ENCODE measurements at regions not wholly inside any gene's neighbourhood (a gene's known extent, or its start where the extent isn't known, plus 50 kb on each side); places are given as distances from the start of the nearest gene placed in this dataset.
A peak's percentile ranks its signal among the peaks of the same experiment; 100 is the strongest.

DNA sequence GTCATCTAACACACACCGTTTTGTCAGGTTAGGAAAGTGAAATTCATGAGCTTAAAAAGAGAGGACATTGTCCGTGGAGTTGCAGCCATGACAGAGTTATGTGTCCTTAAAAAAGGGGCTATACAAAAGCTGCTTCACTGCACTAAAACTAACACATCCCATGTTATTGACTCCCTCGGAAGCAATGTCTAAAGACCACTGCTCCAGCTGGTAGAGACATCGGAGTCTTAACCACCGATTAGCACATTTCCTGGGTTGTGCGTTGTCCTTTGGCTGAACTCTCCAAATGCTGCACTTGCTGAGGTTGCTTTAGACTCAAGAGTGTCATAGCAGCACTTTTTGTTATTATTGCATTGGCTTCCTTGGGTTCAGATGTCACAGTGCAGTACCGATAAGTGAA is 128.3 kb upstream of the C9orf72 start:
- H3K4me3 ChIP-seq (ENCODE audit: low read depth, low read length): no peak overlapping the region
- no peak overlapping the region for H2BK12ac ChIP-seq (ENCODE audit: low read length)
- no peak overlapping the region for H3K27ac ChIP-seq (ENCODE audit: low read depth, low read length)
- H2BK5ac ChIP-seq (ENCODE audit: low read depth, low read length, poor library complexity): no peak overlapping the region
- no peak overlapping the region for H3K23ac ChIP-seq (ENCODE audit: low read length)
- no peaks in the 10 kb centered on the region for H3K36me3 ChIP-seq (ENCODE audit: control insufficient read depth in 1 of 2, insufficient read depth in 2 of 2, low read length in 2 of 2)
- H3K14ac ChIP-seq (ENCODE audit: low read length): no peak overlapping the region
- no peaks in the 10 kb centered on the region for H3K4me1 ChIP-seq (ENCODE audit: control insufficient read depth in 1 of 2, insufficient read depth in 2 of 2, low read length in 2 of 2)
- no peak overlapping the region for H3K4ac ChIP-seq (ENCODE audit: low read depth, low read length)
- no peak overlapping the region for H2AK5ac ChIP-seq (ENCODE audit: low read length)
- no peak overlapping the region for H4K8ac ChIP-seq (ENCODE audit: low read depth, low read length)
- H3K79me1 ChIP-seq (ENCODE audit: low read length): no peaks in the 10 kb centered on the region
- H3K9ac ChIP-seq (ENCODE audit: low read length): no peak overlapping the region
- H3K18ac ChIP-seq (ENCODE audit: low read length): no peak overlapping the region
- no peaks in the 10 kb centered on the region for H3K79me2 ChIP-seq (ENCODE audit: control insufficient read depth, insufficient read depth, low read length, poor library complexity)
- no peaks in the 10 kb centered on the region for H3K27me3 ChIP-seq (ENCODE audit: insufficient read depth, low read length)
- H3K9me3 ChIP-seq (ENCODE audit: insufficient read depth, low read depth, low read length): no peaks in the 10 kb centered on the region
- DNase-seq: no peak
- no peak overlapping the region for H3K4me2 ChIP-seq (ENCODE audit: low read length)
- no CpG with 5 or more reads among the region's 7 CpGs for WGBS (ENCODE audit: extremely low coverage, insufficient coverage, insufficient read length)
- H2AFZ ChIP-seq (ENCODE audit: insufficient read depth, low read length, poor library complexity): no peak overlapping the region
- no peak overlapping the region for H4K91ac ChIP-seq (ENCODE audit: low read depth, low read length)
- no peak overlapping the region for H2BK120ac ChIP-seq (ENCODE audit: insufficient read depth, low read length, poor library complexity)
- no peak overlapping the region for H4K12ac ChIP-seq (ENCODE audit: low read depth, low read length)

DNA sequence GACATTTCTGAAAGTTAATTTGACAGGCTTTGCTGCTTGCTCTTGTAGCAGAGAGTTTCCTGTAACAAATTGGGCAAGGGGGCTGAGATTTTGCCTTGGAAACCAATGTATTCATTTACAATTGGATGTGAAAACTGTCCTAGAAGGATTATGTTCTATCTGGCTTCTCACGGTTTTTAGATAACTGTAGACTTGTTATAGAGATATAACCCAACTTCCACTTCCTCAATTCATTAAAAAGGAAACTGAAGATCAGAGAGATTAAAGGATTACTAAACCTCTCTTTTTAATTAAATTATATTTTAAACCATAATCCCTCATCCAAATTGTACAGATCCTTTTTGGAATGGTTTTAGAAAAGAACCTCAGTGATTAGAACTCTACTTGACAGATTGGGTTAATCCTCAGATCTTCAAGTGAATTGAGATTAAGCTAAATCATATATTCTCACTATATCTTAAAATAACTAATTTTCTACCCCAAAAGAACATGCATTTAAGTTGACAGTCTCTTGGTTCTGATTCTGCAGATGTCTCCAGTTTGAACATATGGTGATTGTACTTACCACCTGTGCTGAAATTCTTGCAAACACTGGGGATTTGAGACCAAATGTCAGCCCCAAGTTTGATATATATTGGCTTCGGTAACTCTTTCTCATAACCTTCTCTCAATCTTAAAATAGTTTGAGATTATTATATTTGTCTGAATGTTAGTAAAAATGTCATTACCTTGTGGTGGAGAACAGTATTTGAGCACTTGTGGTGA is 130.1 kb upstream of the C9orf72 start:
- no peaks in the 10 kb centered on the region for H3K36me3 ChIP-seq (ENCODE audit: control insufficient read depth in 1 of 2, insufficient read depth in 2 of 2, low read length in 2 of 2)

DNA sequence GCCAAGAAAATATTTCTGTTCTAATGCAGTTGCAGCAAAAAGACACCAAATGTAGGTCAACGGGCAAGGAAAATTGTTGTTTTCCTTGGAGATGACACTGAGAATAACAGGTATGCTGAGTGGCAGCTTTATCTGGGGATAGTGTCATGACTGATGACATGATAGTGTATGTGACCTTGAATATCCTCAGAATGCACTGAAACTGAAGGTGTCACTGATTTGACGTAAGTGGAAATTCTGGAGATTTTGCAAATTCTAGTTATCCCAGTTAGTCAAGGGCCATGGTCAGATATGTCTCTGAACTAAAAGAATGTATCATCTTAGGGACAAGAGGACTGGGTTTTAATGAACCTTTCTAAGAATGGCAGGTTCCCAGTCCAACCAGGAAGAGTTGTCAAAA is 138.0 kb upstream of the C9orf72 start:
- Histone ChIP-seq H4K8ac (ENCODE audit: low read depth, low read length) (no peak overlapping the region), H2BK12ac (ENCODE audit: low read length) (no peak overlapping the region), H3K79me2 (ENCODE audit: control insufficient read depth, insufficient read depth, low read length, poor library complexity) (no peaks in the 10 kb centered on the region), H3K9ac (ENCODE audit: low read length) (peak overlapping the region; percentile 53), H3K9me3 (ENCODE audit: insufficient read depth, low read depth, low read length) (peaks cover 2% of the 10 kb centered on the region), H2BK120ac (ENCODE audit: insufficient read depth, low read length, poor library complexity) (no peak overlapping the region), H2AK5ac (ENCODE audit: low read length) (no peak overlapping the region), H3K14ac (ENCODE audit: low read length) (no peak overlapping the region), H2AFZ (ENCODE audit: insufficient read depth, low read length, poor library complexity) (no peak overlapping the region), H3K4me3 (ENCODE audit: low read depth, low read length) (no peak overlapping the region), H3K27ac (ENCODE audit: low read depth, low read length) (no peak overlapping the region), H4K12ac (ENCODE audit: low read depth, low read length) (no peak overlapping the region), H3K36me3 (ENCODE audit: control insufficient read depth in 1 of 2, insufficient read depth in 2 of 2, low read length in 2 of 2) (no peaks in the 10 kb centered on the region), H4K91ac (ENCODE audit: low read depth, low read length) (no peak overlapping the region), H3K4ac (ENCODE audit: low read depth, low read length) (no peak overlapping the region), H3K4me2 (ENCODE audit: low read length) (no peak overlapping the region), H3K23ac (ENCODE audit: low read length) (no peak overlapping the region), H3K27me3 (ENCODE audit: insufficient read depth, low read length) (no peaks in the 10 kb centered on the region), H3K79me1 (ENCODE audit: low read length) (no peaks in the 10 kb centered on the region), H3K18ac (ENCODE audit: low read length) (no peak overlapping the region), H2BK5ac (ENCODE audit: low read depth, low read length, poor library complexity) (no peak overlapping the region), H3K4me1 (ENCODE audit: control insufficient read depth in 1 of 2, insufficient read depth in 2 of 2, low read length in 2 of 2) (peaks cover 3 to 4% of the 10 kb centered on the region in 2 experiments)
- no CpG with 5 or more reads among the region's 2 CpGs for WGBS (ENCODE audit: extremely low coverage, insufficient coverage, insufficient read length)
- DNase-seq: peak; percentile 40 to 95

More for the DNA sequence above, 130.1 kb upstream of the C9orf72 start:
- H4K8ac ChIP-seq (ENCODE audit: low read depth, low read length): no peak overlapping the region
- H3K23ac ChIP-seq (ENCODE audit: low read length): no peak overlapping the region
- H3K4me2 ChIP-seq (ENCODE audit: low read length): no peak overlapping the region
- DNase-seq: no peak
- no peak overlapping the region for H2BK120ac ChIP-seq (ENCODE audit: insufficient read depth, low read length, poor library complexity)
- no peak overlapping the region for H3K14ac ChIP-seq (ENCODE audit: low read length)
- H3K4ac ChIP-seq (ENCODE audit: low read depth, low read length): no peak overlapping the region
- H4K12ac ChIP-seq (ENCODE audit: low read depth, low read length): no peak overlapping the region
- no peak overlapping the region for H3K9ac ChIP-seq (ENCODE audit: low read length)
- no peak overlapping the region for H2BK5ac ChIP-seq (ENCODE audit: low read depth, low read length, poor library complexity)
- H3K79me1 ChIP-seq (ENCODE audit: low read length): no peaks in the 10 kb centered on the region
- H4K91ac ChIP-seq (ENCODE audit: low read depth, low read length): no peak overlapping the region
- H2AK5ac ChIP-seq (ENCODE audit: low read length): no peak overlapping the region
- H2AFZ ChIP-seq (ENCODE audit: insufficient read depth, low read length, poor library complexity): no peak overlapping the region
- no CpG with 5 or more reads among the region's 2 CpGs for WGBS (ENCODE audit: extremely low coverage, insufficient coverage, insufficient read length)
- H3K9me3 ChIP-seq (ENCODE audit: insufficient read depth, low read depth, low read length): no peaks in the 10 kb centered on the region
- H3K27ac ChIP-seq (ENCODE audit: low read depth, low read length): no peak overlapping the region
- H3K27me3 ChIP-seq (ENCODE audit: insufficient read depth, low read length): no peaks in the 10 kb centered on the region
- H2BK12ac ChIP-seq (ENCODE audit: low read length): no peak overlapping the region
- no peak overlapping the region for H3K4me3 ChIP-seq (ENCODE audit: low read depth, low read length)
- H3K18ac ChIP-seq (ENCODE audit: low read length): no peak overlapping the region
- H3K4me1 ChIP-seq (ENCODE audit: control insufficient read depth in 1 of 2, insufficient read depth in 2 of 2, low read length in 2 of 2): no peaks in the 10 kb centered on the region
- no peaks in the 10 kb centered on the region for H3K79me2 ChIP-seq (ENCODE audit: control insufficient read depth, insufficient read depth, low read length, poor library complexity)

DNA sequence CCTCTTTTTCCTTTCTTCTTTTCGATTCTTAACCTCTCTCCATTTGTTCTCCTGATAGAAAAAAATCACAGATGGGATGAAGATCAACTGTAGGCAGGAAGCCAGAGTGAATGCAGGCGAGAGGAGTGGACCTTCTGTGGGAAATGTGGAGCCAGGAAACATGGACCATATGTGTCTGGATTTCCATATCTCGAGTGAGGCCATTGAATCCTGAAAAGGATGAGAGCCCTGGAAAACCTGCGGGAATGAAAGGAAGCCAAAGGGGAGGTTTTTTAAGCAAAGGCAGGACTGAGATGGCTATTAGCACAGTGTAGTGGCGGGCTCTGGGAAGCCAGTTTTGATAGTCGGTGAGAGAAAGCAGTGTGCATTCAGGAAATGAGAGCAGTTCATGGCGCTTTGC is 139.5 kb upstream of the C9orf72 start:
- no CpG with 5 or more reads among the region's 7 CpGs for WGBS (ENCODE audit: extremely low coverage, insufficient coverage, insufficient read length)
- Histone ChIP-seq H2BK12ac (ENCODE audit: low read length) (no peak overlapping the region), H2BK120ac (ENCODE audit: insufficient read depth, low read length, poor library complexity) (no peak overlapping the region), H3K18ac (ENCODE audit: low read length) (no peak overlapping the region), H4K8ac (ENCODE audit: low read depth, low read length) (no peak overlapping the region), H4K12ac (ENCODE audit: low read depth, low read length) (no peak overlapping the region), H4K91ac (ENCODE audit: low read depth, low read length) (no peak overlapping the region), H3K27me3 (ENCODE audit: insufficient read depth, low read length) (no peaks in the 10 kb centered on the region), H3K4ac (ENCODE audit: low read depth, low read length) (no peak overlapping the region), H3K23ac (ENCODE audit: low read length) (no peak overlapping the region), H2AK5ac (ENCODE audit: low read length) (no peak overlapping the region), H2AFZ (ENCODE audit: insufficient read depth, low read length, poor library complexity) (no peak overlapping the region), H3K27ac (ENCODE audit: low read depth, low read length) (no peak overlapping the region), H3K79me2 (ENCODE audit: control insufficient read depth, insufficient read depth, low read length, poor library complexity) (no peaks in the 10 kb centered on the region), H3K4me1 (ENCODE audit: control insufficient read depth in 1 of 2, insufficient read depth in 2 of 2, low read length in 2 of 2) (peaks cover 3 to 4% of the 10 kb centered on the region in 2 experiments), H3K4me2 (ENCODE audit: low read length) (no peak overlapping the region), H3K4me3 (ENCODE audit: low read depth, low read length) (no peak overlapping the region), H2BK5ac (ENCODE audit: low read depth, low read length, poor library complexity) (no peak overlapping the region), H3K9ac (ENCODE audit: low read length) (no peak overlapping the region), H3K9me3 (ENCODE audit: insufficient read depth, low read depth, low read length) (peaks cover 2% of the 10 kb centered on the region), H3K14ac (ENCODE audit: low read length) (no peak overlapping the region), H3K36me3 (ENCODE audit: control insufficient read depth in 1 of 2, insufficient read depth in 2 of 2, low read length in 2 of 2) (no peaks in the 10 kb centered on the region), H3K79me1 (ENCODE audit: low read length) (no peaks in the 10 kb centered on the region)
- DNase-seq: no peak
